GM10248 (cell line): ENCODE measurements at regions not wholly inside any gene's neighbourhood (a gene's known extent, or its start where the extent isn't known, plus 50 kb on each side); places are given as distances from the start of the nearest gene placed in this dataset.
"Not testable (repeated sequence)": the region's sequence is repeated elsewhere in the genome, so short reads cannot be mapped to it uniquely, and the experiment has no call there.

Experiments used
- CTCF ChIA-PET: fragments of 300-600 bp; sonication (Branson Sonifier 250); formaldehyde crosslinking; extraction: SDS; loops from one replicate; lab custom pipeline; 2021; ENCODE audit warnings: antibody characterized with exemption; lab: Yijun Ruan, JAX
- POLR2A ChIA-PET: fragments of 350-650 bp; sonication (Branson Sonifier 250); formaldehyde crosslinking; extraction: SDS; loops from one replicate; lab custom pipeline; 2020; ENCODE audit warnings: antibody characterized with exemption; lab: Yijun Ruan, JAX
- DNase-seq: peaks from one replicate; pipeline ENCODE4 v3.0.0; 2012; ENCODE audit errors: extremely low spot score
- CTCF ChIP-seq: IDR thresholded peaks from 2 replicates; pipeline ENCODE4 v1.5.1; 2012; ENCODE audit warnings: mild to moderate bottlenecking, low read depth; ENCODE audit errors: extremely low read depth, missing control alignments, control extremely low read depth

- POLR2A ChIA-PET, CTCF ChIA-PET, DNase-seq: not testable (repeated sequence)
Measured at GRCh38 chrX:144134448-144135119, 250.7 kb downstream of the UBE2NL start.

GRCh38 chrX:144154474-144154873, 270.6 kb downstream of the UBE2NL start:
- POLR2A ChIA-PET, DNase-seq, CTCF ChIA-PET: not testable (repeated sequence)

DNA sequence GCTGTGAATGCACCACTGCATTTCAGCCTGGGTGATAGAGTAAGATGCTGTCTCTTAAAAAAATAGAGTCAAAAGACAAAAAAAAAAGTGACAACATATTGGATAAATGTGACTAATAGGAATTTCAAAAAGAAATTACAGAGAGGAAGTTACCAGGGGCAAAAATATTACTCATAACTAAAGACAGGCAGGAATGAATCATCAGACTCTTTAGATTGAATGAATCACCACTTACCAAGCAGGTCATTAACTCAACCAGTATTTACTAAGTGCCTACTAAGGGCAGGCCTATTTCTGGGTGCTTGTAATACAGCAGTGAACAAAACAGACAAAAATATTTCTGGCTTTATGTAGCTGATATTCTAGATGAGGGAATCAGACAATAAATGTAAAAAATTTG, 301.3 kb downstream of the UBE2NL start:
- POLR2A ChIA-PET, CTCF ChIA-PET, DNase-seq: not testable (repeated sequence)

- DNase-seq, POLR2A ChIA-PET, CTCF ChIA-PET: not testable (repeated sequence)
Measured at GRCh38 chrX:144188489-144188888, 304.6 kb downstream of the UBE2NL start.

DNA sequence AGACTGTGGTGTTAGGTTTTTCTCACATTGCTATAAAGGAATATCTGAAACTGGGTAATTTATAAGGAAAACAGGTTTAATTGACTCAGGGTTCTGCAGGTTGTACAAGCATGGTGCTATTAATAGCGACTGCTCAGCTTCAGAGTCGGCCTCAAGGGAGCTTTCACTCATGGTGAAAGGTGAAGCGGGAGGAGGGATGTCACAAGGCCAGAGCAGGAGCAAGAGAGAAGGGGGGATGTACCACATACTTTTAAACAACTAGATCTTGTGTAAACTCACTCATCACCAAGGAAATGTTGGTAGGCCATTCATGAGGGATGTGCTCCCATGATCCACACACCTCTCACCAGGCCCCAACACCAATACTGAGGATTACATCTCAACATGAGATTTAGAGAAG, 313.2 kb downstream of the UBE2NL start:
- DNase-seq, CTCF ChIA-PET, POLR2A ChIA-PET: not testable (repeated sequence)

GRCh38 chrX:144202726-144203125, 318.9 kb downstream of the UBE2NL start:
- DNase-seq, CTCF ChIA-PET, POLR2A ChIA-PET: not testable (repeated sequence)

DNA sequence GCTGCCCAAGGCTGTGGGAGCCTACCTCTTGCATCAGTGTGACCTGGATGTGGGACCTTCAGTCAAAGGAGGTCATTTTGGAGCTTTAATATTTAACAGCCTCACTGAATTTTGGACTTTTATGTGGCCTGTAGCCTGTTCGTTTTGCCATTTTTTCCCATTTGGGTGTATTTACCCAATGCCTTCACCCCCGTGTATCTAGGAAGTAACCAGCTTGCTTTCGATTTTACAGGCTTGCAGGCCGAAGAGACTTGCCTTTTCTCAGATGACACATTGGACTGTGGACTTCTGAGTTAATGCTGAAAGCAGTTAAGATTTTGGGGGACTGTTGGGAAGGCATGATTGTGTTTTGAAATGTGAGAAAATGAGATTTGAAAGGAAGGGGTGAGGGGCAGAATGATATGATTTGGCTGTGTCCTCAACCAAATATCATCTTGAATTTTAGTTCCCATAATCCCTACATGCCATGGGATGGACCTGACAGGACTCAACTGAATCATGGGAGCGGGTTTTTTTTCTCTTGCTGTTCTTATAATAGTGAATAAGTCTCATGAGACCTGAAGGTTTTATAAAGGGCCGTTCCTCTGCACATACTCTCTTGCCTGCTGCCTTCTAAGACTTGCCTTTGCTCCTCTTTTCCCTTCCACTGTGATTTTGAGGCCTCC, 324.6 kb downstream of the UBE2NL start:
- DNase-seq, CTCF ChIA-PET, POLR2A ChIA-PET: not testable (repeated sequence)

DNA sequence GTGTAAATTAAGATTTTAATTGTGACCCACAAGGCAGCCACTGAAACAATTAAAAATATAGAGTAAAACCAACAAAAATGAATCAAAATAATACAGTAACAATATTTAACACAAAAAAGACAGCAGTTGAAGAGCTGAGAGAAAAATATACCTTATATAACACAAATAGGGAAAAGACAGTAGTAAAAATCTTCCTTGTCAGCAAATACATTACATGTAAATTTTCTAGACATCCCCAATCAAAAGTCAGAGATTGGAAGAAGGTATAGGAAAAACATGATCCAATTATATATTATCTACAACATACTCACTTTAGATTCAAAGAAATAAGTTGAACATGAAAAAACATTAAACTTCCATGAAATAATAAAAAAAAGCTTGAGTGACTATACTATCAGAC, 330.8 kb downstream of the UBE2NL start:
- no peak for DNase-seq
- CTCF ChIA-PET = no interaction called here
- TF ChIP-seq CTCF = no peak
- POLR2A ChIA-PET = no interaction called here

- POLR2A ChIA-PET = no interaction called here
- no peak for TF ChIP-seq CTCF
- DNase-seq = no peak
- CTCF ChIA-PET = no interaction called here
Measured at GRCh38 chrX:144219035-144219434, 335.2 kb downstream of the UBE2NL start.

GRCh38 chrX:144231116-144231785, 347.4 kb downstream of the UBE2NL start:
- DNase-seq, POLR2A ChIA-PET, CTCF ChIA-PET: not testable (repeated sequence)

GRCh38 chrX:144253356-144253755, 369.5 kb downstream of the UBE2NL start:
- no peak for TF ChIP-seq CTCF
- DNase-seq = no peak
- POLR2A ChIA-PET = no interaction called here
- CTCF ChIA-PET = no interaction called here
